Left ventricle myocardium inferior (tissue), 1 donor: ENCODE measurements at regions not wholly inside any gene's neighbourhood (a gene's known extent, or its start where the extent isn't known, plus 50 kb on each side); places are given as distances from the start of the nearest gene placed in this dataset.

Experiments used
- DNase-seq: peaks from one replicate; pipeline ENCODE4 v3.0.0-alpha.2; 2020
- H3K27ac ChIP-seq: fragments of 200-600 bp; replicated peaks from 2 replicates; pipeline ENCODE4 v1.8.0; 2021
- H3K27me3 ChIP-seq: fragments of 200-600 bp; 2 replicates; pipeline ENCODE4 v1.8.0; 2021; ENCODE audit warnings: low read depth
- H3K36me3 ChIP-seq: fragments of 200-600 bp; 2 replicates; pipeline ENCODE4 v1.8.0; 2021
- H3K4me1 ChIP-seq: fragments of 200-600 bp; 2 replicates; pipeline ENCODE4 v1.8.0; 2021
- H3K4me3 ChIP-seq: fragments of 200-600 bp; 2 replicates; pipeline ENCODE4 v1.8.0; 2021; ENCODE audit warnings: mild to moderate bottlenecking, moderate library complexity
- H3K9me3 ChIP-seq: fragments of 200-600 bp; replicated peaks from 2 replicates; pipeline ENCODE4 v1.8.0; 2021
- intact Hi-C: fragments of 100-400 bp; cut with micrococcal nuclease; formaldehyde crosslinking; loops from one replicate; pipeline ENCODE4 v1.11.0; 2022
- TF ChIP-seq, protein P1 (sequence below): fragments of 200-600 bp; IDR thresholded peaks from 2 replicates; pipeline ENCODE4 v1.8.0; 2021; ENCODE audit warnings: antibody characterized with exemption, mild to moderate bottlenecking, borderline replicate concordance
- donor health status: DM: no; HTN: yes; CAD: no; lungs with severe emphysema.

DNA sequence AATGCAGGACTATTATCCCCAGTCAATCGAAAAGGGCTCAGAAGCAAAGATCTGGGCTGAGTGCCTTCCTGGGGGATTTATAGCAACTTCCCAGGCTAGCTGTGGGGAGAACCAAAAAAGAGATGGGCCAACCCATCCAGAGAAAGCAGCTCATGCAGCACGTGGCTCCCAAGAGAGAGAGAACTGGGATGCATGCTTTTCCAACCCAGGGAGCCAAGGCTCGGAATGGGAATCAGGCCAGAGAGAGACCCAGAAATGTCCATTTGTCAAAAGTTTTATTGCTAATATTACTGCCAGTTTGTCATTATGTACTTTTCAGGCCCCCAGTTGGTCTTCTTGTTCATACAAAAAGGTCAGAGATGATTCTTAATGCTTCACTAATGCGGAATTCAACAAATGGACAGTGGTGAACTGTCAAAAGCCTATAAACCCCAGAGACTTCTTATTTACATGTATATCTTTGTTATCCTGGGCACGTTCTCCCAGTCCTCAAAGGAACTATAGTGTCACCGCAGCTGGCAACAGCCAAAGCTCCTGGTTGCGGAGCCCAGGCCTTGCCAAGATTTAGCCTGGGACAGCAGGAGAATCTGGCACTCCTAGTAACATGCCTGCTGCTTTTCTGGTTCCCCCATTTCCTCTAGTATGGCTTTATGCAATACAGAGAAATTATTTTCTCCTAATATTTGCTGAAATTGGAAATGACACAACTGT, 139.1 kb upstream of the POU3F2 start:
- intact Hi-C loops, result no loop called here
- no peaks in the 10 kb centered on the region for H3K36me3 ChIP-seq
- no peaks in the 10 kb centered on the region for H3K9me3 ChIP-seq
- no peaks in the 10 kb centered on the region for H3K4me1 ChIP-seq
- no peaks in the 10 kb centered on the region for H3K27me3 ChIP-seq
- no peak overlapping the region for H3K27ac ChIP-seq
- DNase-seq, result no peak
- H3K4me3 ChIP-seq, result no peak overlapping the region
- TF ChIP-seq, protein P1, sequence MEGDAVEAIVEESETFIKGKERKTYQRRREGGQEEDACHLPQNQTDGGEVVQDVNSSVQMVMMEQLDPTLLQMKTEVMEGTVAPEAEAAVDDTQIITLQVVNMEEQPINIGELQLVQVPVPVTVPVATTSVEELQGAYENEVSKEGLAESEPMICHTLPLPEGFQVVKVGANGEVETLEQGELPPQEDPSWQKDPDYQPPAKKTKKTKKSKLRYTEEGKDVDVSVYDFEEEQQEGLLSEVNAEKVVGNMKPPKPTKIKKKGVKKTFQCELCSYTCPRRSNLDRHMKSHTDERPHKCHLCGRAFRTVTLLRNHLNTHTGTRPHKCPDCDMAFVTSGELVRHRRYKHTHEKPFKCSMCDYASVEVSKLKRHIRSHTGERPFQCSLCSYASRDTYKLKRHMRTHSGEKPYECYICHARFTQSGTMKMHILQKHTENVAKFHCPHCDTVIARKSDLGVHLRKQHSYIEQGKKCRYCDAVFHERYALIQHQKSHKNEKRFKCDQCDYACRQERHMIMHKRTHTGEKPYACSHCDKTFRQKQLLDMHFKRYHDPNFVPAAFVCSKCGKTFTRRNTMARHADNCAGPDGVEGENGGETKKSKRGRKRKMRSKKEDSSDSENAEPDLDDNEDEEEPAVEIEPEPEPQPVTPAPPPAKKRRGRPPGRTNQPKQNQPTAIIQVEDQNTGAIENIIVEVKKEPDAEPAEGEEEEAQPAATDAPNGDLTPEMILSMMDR, result no peak

- DNase-seq, result no peak
- Histone ChIP-seq H3K36me3 (no peaks in the 10 kb centered on the region), H3K9me3 (no peaks in the 10 kb centered on the region), H3K27ac (no peak overlapping the region), H3K27me3 (no peaks in the 10 kb centered on the region), H3K4me3 (no peak overlapping the region), H3K4me1 (no peaks in the 10 kb centered on the region)
- TF ChIP-seq, protein P1, result no peak
- intact Hi-C loops, result no loop called here
These were observed 123.0 kb upstream of the POU3F2 start for GRCh38 chr6:98711380-98711779.

- intact Hi-C loops, result no loop called here
- no peak for DNase-seq
- H3K4me3 ChIP-seq, result no peak overlapping the region
- no peaks in the 10 kb centered on the region for H3K36me3 ChIP-seq
- peaks cover 9% of the 10 kb centered on the region for H3K27me3 ChIP-seq
- TF ChIP-seq, protein P1, result no peak
- H3K4me1 ChIP-seq, result no peaks in the 10 kb centered on the region
- no peaks in the 10 kb centered on the region for H3K9me3 ChIP-seq
- no peak overlapping the region for H3K27ac ChIP-seq
These were observed 118.0 kb upstream of the POU3F2 start for GRCh38 chr6:98716341-98716740.

DNA sequence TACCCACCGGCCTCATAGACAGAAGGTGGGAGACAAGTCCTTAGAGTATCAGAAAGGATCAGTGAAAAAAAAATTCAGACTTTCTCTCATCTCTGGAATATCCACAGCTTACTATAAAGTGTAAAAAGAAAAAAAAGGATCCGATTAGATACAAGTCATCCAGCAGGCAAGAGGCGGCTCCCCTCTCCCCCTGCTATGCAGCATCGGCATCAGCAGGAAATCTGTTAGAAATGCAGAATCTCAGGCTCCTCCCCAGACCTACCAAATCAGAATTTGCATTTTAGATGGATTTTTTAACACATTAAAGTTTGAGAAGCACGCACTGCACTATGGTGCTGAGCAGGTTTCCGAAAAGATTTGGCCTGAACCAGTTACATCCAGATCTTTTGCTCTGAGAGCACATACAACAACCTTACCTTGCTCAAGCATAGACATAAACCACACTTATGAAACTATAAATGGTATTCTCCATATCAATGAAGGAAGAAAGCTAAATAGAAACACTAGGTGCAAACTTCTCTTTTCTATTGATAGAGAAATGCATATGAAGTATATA, 117.0 kb upstream of the POU3F2 start:
- Histone ChIP-seq H3K36me3 (no peaks in the 10 kb centered on the region), H3K4me3 (no peak overlapping the region), H3K27ac (no peak overlapping the region), H3K4me1 (no peaks in the 10 kb centered on the region), H3K9me3 (no peaks in the 10 kb centered on the region), H3K27me3 (peaks cover 9% of the 10 kb centered on the region)
- intact Hi-C loops, result no loop called here
- TF ChIP-seq, protein P1, result no peak
- no peak for DNase-seq

DNA sequence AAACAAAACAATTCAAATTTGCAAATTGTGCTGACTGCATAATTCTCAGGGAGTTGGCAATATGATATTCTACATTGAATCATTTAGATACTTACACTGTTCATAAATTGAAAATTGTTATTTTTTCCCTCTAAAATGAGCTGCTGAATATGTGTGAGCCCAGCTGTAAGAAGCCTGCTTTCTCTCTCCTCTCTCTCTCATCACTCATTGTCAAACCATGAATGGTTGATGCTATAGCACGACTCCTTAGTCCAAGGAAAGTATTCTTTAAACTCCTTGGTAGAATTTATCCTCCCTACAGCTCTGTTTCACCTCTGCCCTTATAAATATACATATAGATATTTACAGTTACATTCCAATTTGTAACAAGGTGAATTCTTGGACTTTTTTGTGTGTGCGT, 116.4 kb upstream of the POU3F2 start:
- H3K36me3 ChIP-seq, result no peaks in the 10 kb centered on the region
- no peak for DNase-seq
- H3K27me3 ChIP-seq, result peaks cover 9% of the 10 kb centered on the region
- H3K27ac ChIP-seq, result no peak overlapping the region
- intact Hi-C loops, result no loop called here
- TF ChIP-seq, protein P1, result no peak
- no peak overlapping the region for H3K4me3 ChIP-seq
- H3K9me3 ChIP-seq, result no peaks in the 10 kb centered on the region
- no peaks in the 10 kb centered on the region for H3K4me1 ChIP-seq
